ENCODE measurements at regions not wholly inside any gene's neighbourhood (a gene's known extent, or its start where the extent isn't known, plus 50 kb on each side); places are given as distances from the start of the nearest gene placed in this dataset.

- H3K27me3 ChIP-seq = no peaks in the 10 kb centered on the region
- H3K9me3 ChIP-seq = peaks cover 0 to 5% (median 0%) of the 10 kb centered on the region in 4 donors
- no peak for ATAC-seq (ENCODE audit: low FRiP score in 2 of 2)
- H3K4me3 ChIP-seq = no peak overlapping the region
- DNase-seq = no peak
- H3K27ac ChIP-seq = no peak overlapping the region
- no peaks in the 10 kb centered on the region for H3K36me3 ChIP-seq
- no peaks in the 10 kb centered on the region for H3K4me1 ChIP-seq
- TF ChIP-seq EP300 (IDR thresholded peaks at IDR 0.05) (no peak), CTCF (IDR thresholded peaks at IDR 0.05) (no peak), POLR2A (IDR thresholded peaks at IDR 0.05) (no peak), POLR2AphosphoS5 (IDR thresholded peaks at IDR 0.05) (no peak)
These were observed 1066.3 kb upstream of the NUDT12 start for GRCh38 chr5:104628911-104629310.

GRCh38 chr5:104626122-104626521 lies 1063.5 kb upstream of the NUDT12 start:
- WGBS, 2 donors = 72 to 77% methylated on average over 2 of the region's 2 CpGs
- DNase-seq (no peak), ATAC-seq (ENCODE audit: low FRiP score in 2 of 2) (no peak)
- H3K4me1 ChIP-seq = no peaks in the 10 kb centered on the region
- TF ChIP-seq EP300 (IDR thresholded peaks at IDR 0.05) (no peak), POLR2A (IDR thresholded peaks at IDR 0.05) (no peak), POLR2AphosphoS5 (IDR thresholded peaks at IDR 0.05) (no peak), CTCF (IDR thresholded peaks at IDR 0.05) (no peak)
- peaks cover 0 to 5% (median 0%) of the 10 kb centered on the region in 4 donors for H3K9me3 ChIP-seq
- no peak overlapping the region for H3K4me3 ChIP-seq
- no peaks in the 10 kb centered on the region for H3K27me3 ChIP-seq
- no peaks in the 10 kb centered on the region for H3K36me3 ChIP-seq
- no peak overlapping the region for H3K27ac ChIP-seq

- Histone ChIP-seq H3K9me3 (no peaks in the 10 kb centered on the region), H3K27ac (no peak overlapping the region), H3K36me3 (no peaks in the 10 kb centered on the region), H3K27me3 (no peaks in the 10 kb centered on the region), H3K4me3 (no peak overlapping the region), H3K4me1 (no peaks in the 10 kb centered on the region)
- 73 to 77% methylated on average over 6 of the region's 6 CpGs for WGBS, 2 donors
- TF ChIP-seq POLR2AphosphoS5 (IDR thresholded peaks at IDR 0.05) (no peak), CTCF (IDR thresholded peaks at IDR 0.05) (no peak), EP300 (IDR thresholded peaks at IDR 0.05) (no peak), POLR2A (IDR thresholded peaks at IDR 0.05) (no peak)
- ATAC-seq (ENCODE audit: low FRiP score in 2 of 2) (no peak), DNase-seq (no peak)
These were observed 1049.4 kb upstream of the NUDT12 start for GRCh38 chr5:104612005-104612404.

- Histone ChIP-seq H3K4me3 (no peak overlapping the region), H3K27me3 (no peaks in the 10 kb centered on the region), H3K9me3 (no peaks in the 10 kb centered on the region), H3K36me3 (no peaks in the 10 kb centered on the region), H3K4me1 (no peaks in the 10 kb centered on the region), H3K27ac (no peak overlapping the region)
- DNase-seq (no peak), ATAC-seq (ENCODE audit: low FRiP score in 2 of 2) (no peak)
- TF ChIP-seq POLR2AphosphoS5 (IDR thresholded peaks at IDR 0.05) = no peak
- no peak for TF ChIP-seq EP300 (IDR thresholded peaks at IDR 0.05)
- TF ChIP-seq POLR2A (IDR thresholded peaks at IDR 0.05) = no peak
- no peak for TF ChIP-seq CTCF (IDR thresholded peaks at IDR 0.05)
- WGBS, 2 donors = 38 to 55% methylated on average over 6 of the region's 6 CpGs
These were observed 1048.7 kb upstream of the NUDT12 start for GRCh38 chr5:104611135-104611767.

GRCh38 chr5:104606258-104606829 lies 1043.8 kb upstream of the NUDT12 start:
- Histone ChIP-seq H3K4me3 (no peak overlapping the region), H3K4me1 (no peaks in the 10 kb centered on the region), H3K36me3 (no peaks in the 10 kb centered on the region), H3K27ac (no peak overlapping the region), H3K9me3 (no peaks in the 10 kb centered on the region), H3K27me3 (no peaks in the 10 kb centered on the region)
- TF ChIP-seq EP300 (IDR thresholded peaks at IDR 0.05) (no peak), CTCF (IDR thresholded peaks at IDR 0.05) (no peak), POLR2AphosphoS5 (IDR thresholded peaks at IDR 0.05) (no peak), POLR2A (IDR thresholded peaks at IDR 0.05) (no peak)
- 69 to 74% methylated on average over 5 of the region's 5 CpGs for WGBS, 2 donors
- ATAC-seq (ENCODE audit: low FRiP score in 2 of 2) (no peak), DNase-seq (no peak)
